Ectodermal cell (in vitro differentiated cells): ENCODE measurements at regions not wholly inside any gene's neighbourhood (a gene's known extent, or its start where the extent isn't known, plus 50 kb on each side); places are given as distances from the start of the nearest gene placed in this dataset.

ENCODE experiments used
- H3K27ac ChIP-seq: 2 replicates; pipeline ENCODE4 v1.7.0; 2013; ENCODE audit warnings: mild to moderate bottlenecking, low read depth, low read length; ENCODE audit not compliant: insufficient read depth, poor library complexity, severe bottlenecking
- H3K27me3 ChIP-seq: 2 replicates; pipeline ENCODE4 v1.7.0; 2013; ENCODE audit warnings: mild to moderate bottlenecking, low read length; ENCODE audit not compliant: insufficient read depth, control insufficient read depth, poor library complexity, severe bottlenecking
- H3K36me3 ChIP-seq: one replicate; pipeline ENCODE4 v1.7.0; 2013; ENCODE audit warnings: low read length; ENCODE audit not compliant: control insufficient read depth, insufficient read depth
- H3K4me1 ChIP-seq: one replicate; pipeline ENCODE4 v1.7.0; 2013; ENCODE audit warnings: low read length; ENCODE audit not compliant: control insufficient read depth, insufficient read depth
- H3K4me3 ChIP-seq: 2 replicates; pipeline ENCODE4 v1.7.0; 2013; ENCODE audit warnings: low read depth, low read length, control low read depth; ENCODE audit not compliant: insufficient read depth
- H3K9me3 ChIP-seq: 2 replicates; pipeline ENCODE4 v1.7.0; 2013; ENCODE audit warnings: mild to moderate bottlenecking, low read length, moderate library complexity; ENCODE audit not compliant: control insufficient read depth
- WGBS, 2 experiments: methylation state at CpG; one replicate each; pipeline ENCODE4 v1.1.7; 2013; ENCODE audit warnings: missing lambda C conversion rate in 2 of 2; 5-methylcytosine and 5-hydroxymethylcytosine counted together

GRCh38 chr15:29880886-29881285 is 58.6 kb upstream of the TJP1 start:
- no peak overlapping the region for H3K4me3 ChIP-seq
- H3K9me3 ChIP-seq: no peaks in the 10 kb centered on the region
- H3K4me1 ChIP-seq: peaks cover 11% of the 10 kb centered on the region
- H3K27me3 ChIP-seq: no peaks in the 10 kb centered on the region
- no peaks in the 10 kb centered on the region for H3K36me3 ChIP-seq
- 94 to 97% methylated on average over 4 of the region's 4 CpGs for WGBS, 2 experiments
- no peak overlapping the region for H3K27ac ChIP-seq

GRCh38 chr15:29880341-29880740 is 58.1 kb upstream of the TJP1 start:
- no peaks in the 10 kb centered on the region for H3K36me3 ChIP-seq
- WGBS, 2 experiments: 52 to 76% methylated on average over 1 to 2 of the region's 3 CpGs

GRCh38 chr15:29874977-29875376 is 52.7 kb upstream of the TJP1 start:
- WGBS, 2 experiments: 100% methylated on average over 1 of the region's 1 CpG

More at GRCh38 chr15:29880341-29880740, 58.1 kb upstream of the TJP1 start:
- no peaks in the 10 kb centered on the region for H3K9me3 ChIP-seq
- H3K27ac ChIP-seq: no peak overlapping the region
- no peaks in the 10 kb centered on the region for H3K27me3 ChIP-seq
- peaks cover 11% of the 10 kb centered on the region for H3K4me1 ChIP-seq
- H3K4me3 ChIP-seq: no peak overlapping the region

GRCh38 chr15:29873947-29874411 is 51.7 kb upstream of the TJP1 start:
- no peaks in the 10 kb centered on the region for H3K9me3 ChIP-seq
- no peak overlapping the region for H3K4me3 ChIP-seq
- H3K27ac ChIP-seq: no peak overlapping the region
- 93 to 95% methylated on average over 9 of the region's 9 CpGs for WGBS, 2 experiments
- peaks cover 3% of the 10 kb centered on the region for H3K4me1 ChIP-seq
- no peaks in the 10 kb centered on the region for H3K36me3 ChIP-seq
- H3K27me3 ChIP-seq: no peaks in the 10 kb centered on the region

More at GRCh38 chr15:29874977-29875376, 52.7 kb upstream of the TJP1 start:
- peaks cover 3% of the 10 kb centered on the region for H3K4me1 ChIP-seq
- no peak overlapping the region for H3K27ac ChIP-seq
- no peaks in the 10 kb centered on the region for H3K27me3 ChIP-seq
- H3K36me3 ChIP-seq: no peaks in the 10 kb centered on the region
- H3K9me3 ChIP-seq: no peaks in the 10 kb centered on the region
- H3K4me3 ChIP-seq: no peak overlapping the region

- no peak overlapping the region for H3K4me3 ChIP-seq
- WGBS, 2 experiments: 82 to 89% methylated on average over 3 of the region's 3 CpGs
- no peaks in the 10 kb centered on the region for H3K36me3 ChIP-seq
- no peak overlapping the region for H3K27ac ChIP-seq
- H3K27me3 ChIP-seq: no peaks in the 10 kb centered on the region
- H3K4me1 ChIP-seq: peaks cover 3% of the 10 kb centered on the region
- no peaks in the 10 kb centered on the region for H3K9me3 ChIP-seq
Observed at GRCh38 chr15:29873264-29873663, 51.0 kb upstream of the TJP1 start.

GRCh38 chr15:29872716-29873115 is 50.4 kb upstream of the TJP1 start:
- H3K27ac ChIP-seq: no peak overlapping the region
- H3K27me3 ChIP-seq: no peaks in the 10 kb centered on the region
- no peak overlapping the region for H3K4me3 ChIP-seq
- H3K4me1 ChIP-seq: peaks cover 3% of the 10 kb centered on the region
- 91 to 94% methylated on average over 7 of the region's 7 CpGs for WGBS, 2 experiments
- no peaks in the 10 kb centered on the region for H3K9me3 ChIP-seq
- no peaks in the 10 kb centered on the region for H3K36me3 ChIP-seq
